Endothelial cell (in vitro differentiated cells): ENCODE measurements at regions not wholly inside any gene's neighbourhood (a gene's known extent, or its start where the extent isn't known, plus 50 kb on each side); places are given as distances from the start of the nearest gene placed in this dataset. TPM values are rescaled to one million over a fixed set of nuclear protein-coding genes. Genes with fewer than 3 reads are reported as not detected.

ENCODE experiments used
- DNase-seq: peaks from one replicate; pipeline ENCODE4 v3.0.0; 2021; ENCODE audit warnings: low spot score
- H3K27ac Mint-ChIP-seq: one replicate; pipeline ENCODE4 v1.8.0; 2021; ENCODE audit warnings: mixed read lengths, inconsistent platforms; ENCODE audit not compliant: unreplicated experiment
- H3K27me3 Mint-ChIP-seq: one replicate; pipeline ENCODE4 v1.8.0; 2021; ENCODE audit warnings: mild to moderate bottlenecking, moderate library complexity, mixed read lengths, inconsistent platforms; ENCODE audit not compliant: unreplicated experiment
- H3K36me3 Mint-ChIP-seq: one replicate; pipeline ENCODE4 v1.8.0; 2021; ENCODE audit warnings: mild to moderate bottlenecking, low read depth, mixed read lengths, inconsistent platforms; ENCODE audit not compliant: unreplicated experiment
- H3K4me1 Mint-ChIP-seq: one replicate; pipeline ENCODE4 v1.8.0; 2021; ENCODE audit warnings: mild to moderate bottlenecking, mixed read lengths, inconsistent platforms; ENCODE audit not compliant: unreplicated experiment
- H3K4me3 Mint-ChIP-seq: one replicate; pipeline ENCODE4 v1.8.0; 2021; ENCODE audit warnings: mild to moderate bottlenecking, mixed read lengths, inconsistent platforms; ENCODE audit not compliant: unreplicated experiment
- H3K9me3 Mint-ChIP-seq: one replicate; pipeline ENCODE4 v1.8.0; 2021; ENCODE audit warnings: mixed read lengths, inconsistent platforms; ENCODE audit not compliant: unreplicated experiment
- microRNA-seq: library from miRNA; unstranded; fragments of <30 nt; microRNA quantifications from one replicate; pipeline ENCODE4, GENCODE V29; 2020; ENCODE audit not compliant: unreplicated experiment
- TF ChIP-seq, protein P1 (sequence below): fragments of 200-600 bp; sonication (generic); IDR thresholded peaks from one replicate; pipeline ENCODE4 v1.5.0; 2021; ENCODE audit warnings: antibody characterized with exemption; ENCODE audit not compliant: unreplicated experiment

DNA sequence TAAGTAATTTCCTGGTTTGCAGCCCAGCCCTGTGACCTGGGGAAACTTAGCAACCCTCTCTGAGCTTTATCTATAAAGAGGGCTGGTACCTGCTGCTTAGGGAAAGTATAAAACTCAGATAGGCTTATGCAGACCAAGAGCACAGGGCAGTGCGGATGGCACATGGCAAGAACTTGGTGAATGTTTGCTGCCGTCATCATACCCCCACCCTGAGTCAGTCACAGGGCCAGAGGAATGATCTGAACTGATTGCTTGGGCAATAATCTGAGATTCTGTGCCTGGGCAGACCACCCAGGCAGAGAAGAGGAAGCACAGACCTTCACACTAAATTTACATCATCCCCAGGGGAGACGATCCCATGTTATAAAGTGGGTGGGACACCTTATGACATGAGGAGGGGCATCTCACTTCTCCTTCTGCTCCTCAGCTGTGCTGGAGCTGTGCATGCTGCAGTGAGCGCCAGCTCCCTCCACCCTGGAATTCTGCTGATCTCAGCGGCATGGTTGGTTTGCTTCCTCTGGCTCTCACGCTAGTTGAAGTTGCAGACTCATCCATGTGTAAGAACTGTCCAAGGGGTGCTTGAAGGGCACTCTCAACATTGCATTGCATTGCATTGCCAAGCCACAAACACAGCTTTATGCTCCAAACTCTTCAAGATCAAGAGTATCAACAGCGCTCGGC is 197.1 kb downstream of the AJAP1 start:
- H3K27me3 Mint-ChIP-seq = peaks cover 1% of the 10 kb centered on the region
- H3K4me1 Mint-ChIP-seq = no peaks in the 10 kb centered on the region
- H3K36me3 Mint-ChIP-seq = no peaks in the 10 kb centered on the region
- peaks cover 5% of the 10 kb centered on the region for H3K9me3 Mint-ChIP-seq
- DNase-seq = no peak
- H3K4me3 Mint-ChIP-seq = no peak overlapping the region
- TF ChIP-seq, protein P1, sequence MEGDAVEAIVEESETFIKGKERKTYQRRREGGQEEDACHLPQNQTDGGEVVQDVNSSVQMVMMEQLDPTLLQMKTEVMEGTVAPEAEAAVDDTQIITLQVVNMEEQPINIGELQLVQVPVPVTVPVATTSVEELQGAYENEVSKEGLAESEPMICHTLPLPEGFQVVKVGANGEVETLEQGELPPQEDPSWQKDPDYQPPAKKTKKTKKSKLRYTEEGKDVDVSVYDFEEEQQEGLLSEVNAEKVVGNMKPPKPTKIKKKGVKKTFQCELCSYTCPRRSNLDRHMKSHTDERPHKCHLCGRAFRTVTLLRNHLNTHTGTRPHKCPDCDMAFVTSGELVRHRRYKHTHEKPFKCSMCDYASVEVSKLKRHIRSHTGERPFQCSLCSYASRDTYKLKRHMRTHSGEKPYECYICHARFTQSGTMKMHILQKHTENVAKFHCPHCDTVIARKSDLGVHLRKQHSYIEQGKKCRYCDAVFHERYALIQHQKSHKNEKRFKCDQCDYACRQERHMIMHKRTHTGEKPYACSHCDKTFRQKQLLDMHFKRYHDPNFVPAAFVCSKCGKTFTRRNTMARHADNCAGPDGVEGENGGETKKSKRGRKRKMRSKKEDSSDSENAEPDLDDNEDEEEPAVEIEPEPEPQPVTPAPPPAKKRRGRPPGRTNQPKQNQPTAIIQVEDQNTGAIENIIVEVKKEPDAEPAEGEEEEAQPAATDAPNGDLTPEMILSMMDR = no peak
- no peak overlapping the region for H3K27ac Mint-ChIP-seq

DNA sequence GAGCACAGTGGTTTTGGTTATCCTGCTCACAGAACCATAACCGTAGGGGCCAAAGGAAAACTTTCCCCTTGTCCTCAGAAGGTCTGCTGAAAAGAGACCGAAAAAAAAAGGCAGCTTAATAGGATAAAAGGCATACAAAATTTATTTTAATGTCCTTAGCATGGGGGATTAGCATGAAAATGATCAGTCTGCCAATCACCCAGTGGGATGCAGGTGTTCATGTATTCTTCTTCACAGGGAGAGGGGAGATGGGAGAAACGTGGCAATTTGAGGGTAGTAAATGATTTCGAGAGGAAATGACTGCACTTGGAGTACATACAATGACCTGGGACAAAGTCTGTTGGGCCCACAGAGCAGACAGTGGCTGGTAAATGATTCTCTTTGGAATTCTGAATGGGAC is 194.0 kb downstream of the AJAP1 start:
- Mint-ChIP-seq H3K27me3 (peaks cover 1% of the 10 kb centered on the region), H3K4me3 (no peak overlapping the region), H3K36me3 (no peaks in the 10 kb centered on the region), H3K27ac (no peak overlapping the region), H3K4me1 (no peaks in the 10 kb centered on the region), H3K9me3 (peaks cover 5% of the 10 kb centered on the region)
- DNase-seq = no peak
- TF ChIP-seq, protein P1 = no peak

DNA sequence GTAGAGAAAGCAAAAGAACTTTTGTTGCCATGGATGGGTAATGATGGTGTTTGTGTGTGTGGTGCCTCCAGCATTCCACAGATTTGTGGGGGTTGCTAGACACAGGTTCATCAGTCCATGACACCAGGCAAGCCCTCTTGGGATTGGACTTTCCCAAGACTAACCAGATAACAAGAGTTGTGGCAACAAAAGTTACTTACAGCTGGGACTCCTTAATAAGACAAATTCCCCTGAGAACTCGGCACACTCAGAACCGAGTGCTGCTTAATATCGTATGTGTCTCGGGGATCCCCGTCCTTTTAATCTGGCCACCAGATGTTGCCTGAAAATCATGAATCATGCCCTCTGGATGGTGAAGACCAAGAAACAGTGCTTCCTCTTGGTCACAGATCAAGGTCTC is 193.3 kb downstream of the AJAP1 start:
- no peak for DNase-seq
- H3K27ac Mint-ChIP-seq = no peak overlapping the region
- TF ChIP-seq, protein P1 = no peak
- H3K4me3 Mint-ChIP-seq = no peak overlapping the region
- H3K27me3 Mint-ChIP-seq = peaks cover 1% of the 10 kb centered on the region
- peaks cover 5% of the 10 kb centered on the region for H3K9me3 Mint-ChIP-seq
- no peaks in the 10 kb centered on the region for H3K36me3 Mint-ChIP-seq
- H3K4me1 Mint-ChIP-seq = no peaks in the 10 kb centered on the region

Small RNA genes in the stretch of these regions (microRNA-seq; reads per million reads assigned to microRNA genes)
- not detected for gene MIR4417
